Astrocyte of the spinal cord (primary cell): ENCODE measurements at regions not wholly inside any gene's neighbourhood (a gene's known extent, or its start where the extent isn't known, plus 50 kb on each side); places are given as distances from the start of the nearest gene placed in this dataset.

Experiments used
- DNase-seq: peaks from one replicate; pipeline ENCODE4 v3.0.0; 2011; ENCODE audit warnings: low read depth, low spot score
- H3K4me3 ChIP-seq: 2 replicates; pipeline ENCODE4 v1.5.1; 2011; ENCODE audit warnings: low read depth, mild to moderate bottlenecking, low read length, moderate library complexity
- in situ Hi-C: cut with HindIII; loops from 2 replicates; pipeline ENCODE4 v1.10.0; 2017; ENCODE audit warnings: low sequenced_read_pairs
- TF ChIP-seq, protein P1 (sequence below): IDR thresholded peaks from 2 replicates; pipeline ENCODE4 v1.5.1; 2012; ENCODE audit warnings: low read depth, mild to moderate bottlenecking, low read length, inconsistent platforms

DNA sequence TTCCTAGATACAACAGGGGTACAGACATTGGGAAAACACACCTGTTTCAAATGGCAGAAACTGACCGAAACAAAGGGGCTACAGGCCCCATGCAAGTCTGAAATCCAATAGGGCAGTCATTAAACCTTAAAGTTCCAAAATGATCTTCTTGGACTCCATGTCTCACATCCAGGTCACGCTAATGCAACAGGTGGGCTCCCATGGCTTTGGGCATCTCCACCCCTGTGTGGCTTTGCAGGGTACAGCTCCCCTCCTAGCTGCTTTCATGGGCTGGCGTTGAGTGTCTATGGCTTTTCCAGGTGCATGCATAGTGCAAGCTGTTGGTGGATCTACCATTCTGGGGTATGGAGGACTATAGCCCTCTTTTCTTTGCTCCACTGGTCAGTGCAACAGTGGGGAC lies 248.1 kb upstream of the RHOBTB1 start:
- H3K4me3 ChIP-seq = no peak overlapping the region
- in situ Hi-C loops = no loop called here

DNA sequence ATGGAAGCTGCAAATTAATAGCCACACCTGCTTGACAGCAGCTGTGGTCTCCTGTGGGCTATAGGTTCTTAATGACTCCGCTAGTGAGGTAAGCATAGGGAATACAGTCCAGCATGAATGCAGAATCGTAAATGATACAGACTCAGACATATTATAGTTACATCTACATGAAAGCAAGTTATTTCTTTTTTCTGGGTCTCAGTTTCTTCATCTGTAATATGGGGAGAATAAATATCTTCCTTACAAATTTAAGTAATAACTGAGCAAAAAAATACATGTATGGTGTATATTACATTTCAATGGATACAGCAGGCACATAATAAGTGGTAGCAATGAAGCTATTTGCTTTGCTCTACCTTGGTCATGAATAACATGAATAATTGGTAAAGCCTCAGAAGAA lies 245.9 kb upstream of the RHOBTB1 start:
- in situ Hi-C loops = no loop called here
- no peak for DNase-seq
- TF ChIP-seq, protein P1, sequence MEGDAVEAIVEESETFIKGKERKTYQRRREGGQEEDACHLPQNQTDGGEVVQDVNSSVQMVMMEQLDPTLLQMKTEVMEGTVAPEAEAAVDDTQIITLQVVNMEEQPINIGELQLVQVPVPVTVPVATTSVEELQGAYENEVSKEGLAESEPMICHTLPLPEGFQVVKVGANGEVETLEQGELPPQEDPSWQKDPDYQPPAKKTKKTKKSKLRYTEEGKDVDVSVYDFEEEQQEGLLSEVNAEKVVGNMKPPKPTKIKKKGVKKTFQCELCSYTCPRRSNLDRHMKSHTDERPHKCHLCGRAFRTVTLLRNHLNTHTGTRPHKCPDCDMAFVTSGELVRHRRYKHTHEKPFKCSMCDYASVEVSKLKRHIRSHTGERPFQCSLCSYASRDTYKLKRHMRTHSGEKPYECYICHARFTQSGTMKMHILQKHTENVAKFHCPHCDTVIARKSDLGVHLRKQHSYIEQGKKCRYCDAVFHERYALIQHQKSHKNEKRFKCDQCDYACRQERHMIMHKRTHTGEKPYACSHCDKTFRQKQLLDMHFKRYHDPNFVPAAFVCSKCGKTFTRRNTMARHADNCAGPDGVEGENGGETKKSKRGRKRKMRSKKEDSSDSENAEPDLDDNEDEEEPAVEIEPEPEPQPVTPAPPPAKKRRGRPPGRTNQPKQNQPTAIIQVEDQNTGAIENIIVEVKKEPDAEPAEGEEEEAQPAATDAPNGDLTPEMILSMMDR = no peak
- H3K4me3 ChIP-seq = no peak overlapping the region

More for the DNA sequence above, 248.1 kb upstream of the RHOBTB1 start:
- no peak for DNase-seq
- TF ChIP-seq, protein P1 = no peak

DNA sequence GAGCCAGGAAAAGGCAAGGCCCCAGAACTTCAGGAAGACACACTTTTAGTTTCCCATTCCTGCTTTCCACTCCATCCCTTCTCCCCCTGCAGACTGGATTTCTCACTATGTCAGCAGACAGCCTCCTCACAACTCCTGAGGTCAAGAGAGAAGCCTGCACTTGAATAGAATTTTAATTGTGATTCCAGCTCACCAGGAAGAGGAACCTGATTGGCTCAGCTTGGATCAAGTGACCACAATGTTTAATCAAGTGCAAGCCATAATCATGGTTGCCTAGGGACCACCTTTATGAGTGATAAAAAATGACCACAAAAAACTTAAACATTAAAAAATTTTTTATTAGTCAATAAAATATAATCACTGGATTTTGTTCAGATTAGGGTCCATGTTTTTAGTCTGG lies 244.7 kb upstream of the RHOBTB1 start:
- DNase-seq = no peak
- in situ Hi-C loops = no loop called here
- TF ChIP-seq, protein P1 = no peak

DNA sequence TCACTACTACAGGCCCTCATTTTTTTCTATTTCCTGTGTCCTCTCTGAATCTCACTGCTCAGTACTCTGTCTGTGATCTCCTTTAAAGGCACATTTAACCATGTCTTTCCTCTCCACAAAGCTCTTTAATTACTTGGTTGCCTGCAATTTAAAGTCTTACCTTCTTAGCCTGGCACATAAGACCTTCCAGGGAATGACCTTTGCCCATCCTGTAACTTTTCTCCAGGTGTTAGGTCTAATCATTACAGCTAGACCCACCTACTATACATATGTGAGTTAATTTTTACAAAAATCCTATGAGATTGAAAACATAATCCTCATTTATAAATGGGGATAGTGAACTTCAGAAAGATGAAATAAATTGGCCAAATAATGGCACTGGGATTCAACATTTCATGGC lies 244.1 kb upstream of the RHOBTB1 start:
- H3K4me3 ChIP-seq = no peak overlapping the region
- DNase-seq = no peak
- TF ChIP-seq, protein P1 = no peak
- in situ Hi-C loops = no loop called here

More for the DNA sequence above, 244.7 kb upstream of the RHOBTB1 start:
- no peak overlapping the region for H3K4me3 ChIP-seq

DNA sequence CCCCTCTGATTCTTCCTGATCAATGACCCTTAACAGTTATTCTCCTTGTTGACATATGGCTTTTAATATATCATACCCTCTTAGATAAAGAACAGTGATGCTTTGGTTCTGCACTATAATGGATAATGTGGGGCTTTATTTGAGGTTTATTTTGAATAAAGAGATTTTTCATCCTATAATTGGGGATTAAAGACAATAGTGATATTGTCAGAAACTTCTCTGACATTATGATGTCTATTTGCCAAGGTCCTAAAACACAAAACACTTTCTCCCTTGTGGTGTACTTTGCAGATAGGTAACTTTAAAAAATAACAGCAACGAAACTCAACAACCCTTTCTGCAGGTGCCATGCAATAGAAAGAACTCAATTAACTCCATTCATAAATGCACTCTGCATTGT lies 243.6 kb upstream of the RHOBTB1 start:
- in situ Hi-C loops = no loop called here
- TF ChIP-seq, protein P1 = no peak
- H3K4me3 ChIP-seq = no peak overlapping the region
- DNase-seq = no peak

DNA sequence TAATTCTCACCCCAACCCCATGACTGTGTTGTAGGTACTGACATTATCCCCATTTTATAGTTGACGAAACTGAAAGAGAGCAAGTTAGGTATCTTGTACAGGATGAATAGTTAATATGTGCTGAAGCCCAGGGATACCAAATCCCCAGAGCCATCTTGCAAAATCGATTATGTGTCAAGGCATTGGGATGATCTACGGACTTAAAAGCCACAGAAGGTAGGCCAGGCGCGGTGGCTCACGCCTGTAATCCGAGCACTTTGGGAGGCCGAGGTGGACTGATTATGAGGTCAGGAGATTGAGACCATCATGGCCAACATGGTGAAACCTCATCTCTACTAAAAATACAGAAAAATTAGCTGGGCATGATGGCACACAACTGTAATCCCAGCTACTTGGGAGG lies 242.4 kb upstream of the RHOBTB1 start:
- no peak for DNase-seq

More for the DNA sequence above, 242.4 kb upstream of the RHOBTB1 start:
- no peak overlapping the region for H3K4me3 ChIP-seq
- in situ Hi-C loops = no loop called here
- TF ChIP-seq, protein P1 = no peak
